Activated CD8-positive, alpha-beta memory T cell treated with anti-CD3 and anti-CD28 coated beads, Interleukin-2, amount 50 U/mL, for 48 hours (primary cell): ENCODE measurements at regions not wholly inside any gene's neighbourhood (a gene's known extent, or its start where the extent isn't known, plus 50 kb on each side); places are given as distances from the start of the nearest gene placed in this dataset.
"Not testable (repeated sequence)": the region's sequence is repeated elsewhere in the genome, so short reads cannot be mapped to it uniquely, and the experiment has no call there.

Experiments used
- DNase-seq: peaks from one replicate; pipeline ENCODE4 v3.0.0-alpha.2; 2020

GRCh38 chr4:81375745-81376144 is 96.0 kb downstream of the RASGEF1B start:
- no peak for DNase-seq

DNA sequence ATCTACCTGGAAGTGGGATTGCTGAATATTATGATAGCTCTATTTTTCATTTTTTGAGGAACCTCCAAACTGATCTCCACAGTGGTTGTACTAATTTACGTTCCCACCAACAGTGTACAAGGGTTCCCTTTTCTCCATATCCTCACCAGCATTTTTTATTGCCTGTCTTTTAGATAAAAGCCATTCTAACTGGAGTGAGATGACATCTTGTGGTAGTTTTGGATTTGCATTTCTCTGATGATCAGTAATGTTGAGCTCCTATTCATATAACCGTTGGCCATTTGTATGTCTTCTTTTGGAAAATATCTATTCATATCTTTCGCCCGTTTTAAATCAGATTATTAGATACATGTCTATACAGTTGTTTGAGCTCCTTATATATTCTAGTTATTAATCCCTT is 101.8 kb downstream of the RASGEF1B start:
- no peak for DNase-seq

DNA sequence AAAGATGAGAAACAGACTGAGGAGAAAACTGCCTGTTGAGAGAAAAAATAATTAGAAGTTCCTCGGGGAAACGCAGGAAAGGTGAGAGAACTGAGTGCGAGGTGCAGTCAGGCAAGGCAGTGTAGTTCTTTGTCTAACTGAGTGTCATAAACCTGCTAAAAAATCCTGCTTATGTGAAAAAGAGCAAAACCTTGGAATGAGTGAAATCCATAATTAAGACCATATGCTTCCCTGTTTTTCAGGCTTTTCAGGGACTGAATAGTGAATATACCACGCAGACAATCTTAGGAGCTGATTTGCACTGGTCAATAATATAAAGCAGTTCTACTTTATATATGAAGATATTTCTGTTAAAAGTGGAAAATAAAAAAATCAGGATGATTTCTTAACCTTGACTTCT is 104.9 kb downstream of the RASGEF1B start:
- no peak for DNase-seq

DNA sequence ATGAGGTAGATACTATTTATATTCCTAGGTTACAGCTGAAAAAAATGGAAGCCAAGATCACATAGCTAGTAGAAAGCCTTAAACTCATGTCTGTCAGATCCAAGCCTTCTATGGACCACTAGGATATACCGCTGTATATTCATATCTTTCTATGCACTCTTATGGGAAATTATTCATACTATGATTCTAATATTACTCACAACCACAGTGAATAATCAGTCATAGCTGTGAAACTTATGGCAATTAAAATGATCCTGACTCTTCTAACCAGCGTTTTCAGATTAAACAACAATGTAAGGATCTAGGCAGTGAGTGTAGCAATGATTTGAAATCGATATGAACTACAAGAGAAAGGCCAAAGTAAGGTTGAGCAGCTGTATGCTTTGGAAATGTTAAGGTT is 111.0 kb downstream of the RASGEF1B start:
- DNase-seq: no peak

DNA sequence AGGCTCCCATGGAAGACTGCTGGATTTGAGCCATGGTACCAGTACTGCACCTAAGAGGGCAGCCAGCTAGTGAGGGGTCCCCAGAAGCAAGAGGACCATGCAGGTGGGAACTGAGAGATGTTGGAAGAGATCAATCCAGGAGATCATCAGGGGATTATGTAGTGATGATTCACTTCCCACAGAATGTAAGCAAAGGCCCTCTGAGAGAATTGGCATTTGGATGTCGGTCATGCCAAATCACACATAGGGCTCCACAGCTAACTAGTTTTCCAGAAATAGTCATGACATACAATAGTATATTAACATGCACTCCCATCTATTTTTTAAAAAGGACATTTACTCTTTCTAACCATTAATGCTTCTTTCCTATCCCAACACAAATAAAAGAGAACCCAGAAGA is 112.5 kb downstream of the RASGEF1B start:
- DNase-seq: no peak

- DNase-seq: no peak
These were observed 113.6 kb downstream of the RASGEF1B start for GRCh38 chr4:81358154-81358553.

DNA sequence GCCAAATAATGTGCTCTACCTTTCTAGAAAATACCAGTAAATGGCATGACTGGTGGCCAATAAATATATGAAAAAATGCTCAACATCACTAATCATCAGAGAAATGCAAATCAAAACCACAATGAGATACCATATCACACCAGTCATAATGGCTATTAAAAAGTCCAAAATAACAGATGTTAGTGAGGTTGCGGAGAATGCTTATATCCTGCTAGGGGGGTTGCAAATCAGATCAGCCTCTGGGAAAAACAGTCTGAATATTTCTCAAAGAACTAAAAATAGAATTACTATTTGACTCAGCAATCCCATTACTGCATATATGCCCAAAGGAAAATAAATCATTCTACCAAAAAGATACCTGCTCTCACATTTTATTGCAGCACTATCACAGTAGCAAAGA is 115.1 kb downstream of the RASGEF1B start:
- no peak for DNase-seq

DNA sequence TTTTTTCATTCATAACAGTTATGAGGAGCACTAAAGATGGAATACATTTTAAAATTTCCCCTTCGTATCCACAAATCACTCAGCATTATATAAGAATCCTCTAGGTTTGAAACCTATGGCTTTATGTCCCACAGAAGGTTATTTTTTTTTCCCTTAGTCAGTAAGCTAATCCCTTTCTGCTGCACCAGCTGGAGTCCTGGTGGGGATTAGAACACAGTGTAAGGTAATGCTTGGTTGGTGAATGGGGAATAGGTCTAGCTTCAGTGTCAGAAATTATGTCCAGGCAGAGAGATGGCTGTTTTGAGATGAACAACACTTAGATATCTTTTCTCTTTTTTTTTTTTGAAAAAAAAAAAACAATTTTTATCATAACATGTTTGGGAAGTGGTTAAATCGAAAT is 116.6 kb downstream of the RASGEF1B start:
- no peak for DNase-seq

DNA sequence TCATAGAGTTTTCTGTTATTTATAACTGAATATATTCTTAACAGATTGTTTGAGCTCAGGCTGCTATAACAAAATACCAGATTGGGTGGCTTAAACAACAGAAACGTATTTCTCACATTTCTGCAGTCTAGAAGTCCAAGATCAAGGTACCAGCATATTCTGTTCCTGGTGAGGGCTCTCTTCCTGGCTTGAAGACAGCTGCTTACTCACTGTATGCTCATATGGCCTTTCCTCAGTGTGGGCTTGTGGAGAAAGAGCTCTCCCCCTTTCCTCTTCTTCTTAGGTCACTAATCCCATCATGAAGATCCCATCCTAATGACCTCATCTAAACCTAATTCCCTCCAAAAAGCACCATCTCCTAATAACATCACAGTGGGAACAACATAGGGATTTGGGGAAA is 117.8 kb downstream of the RASGEF1B start:
- DNase-seq: no peak

DNA sequence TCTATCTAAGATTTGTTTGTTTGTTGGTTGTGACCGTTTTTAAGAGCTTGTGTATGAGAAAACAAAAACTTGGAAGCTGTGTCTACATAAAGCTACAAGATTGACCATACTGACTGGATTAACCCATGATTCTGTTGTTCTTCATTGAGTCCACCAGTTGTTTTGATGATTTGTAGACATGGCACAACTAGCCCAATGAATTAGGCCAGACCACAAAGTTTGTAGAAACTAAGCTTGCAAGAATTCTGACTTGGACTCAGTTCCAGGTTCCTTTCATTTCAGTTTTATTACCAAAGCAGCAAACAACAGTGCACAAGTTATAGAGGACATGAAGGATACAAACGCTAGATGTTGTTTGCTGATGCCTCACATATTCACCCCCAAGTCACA is 119.3 kb downstream of the RASGEF1B start:
- DNase-seq: no peak

DNA sequence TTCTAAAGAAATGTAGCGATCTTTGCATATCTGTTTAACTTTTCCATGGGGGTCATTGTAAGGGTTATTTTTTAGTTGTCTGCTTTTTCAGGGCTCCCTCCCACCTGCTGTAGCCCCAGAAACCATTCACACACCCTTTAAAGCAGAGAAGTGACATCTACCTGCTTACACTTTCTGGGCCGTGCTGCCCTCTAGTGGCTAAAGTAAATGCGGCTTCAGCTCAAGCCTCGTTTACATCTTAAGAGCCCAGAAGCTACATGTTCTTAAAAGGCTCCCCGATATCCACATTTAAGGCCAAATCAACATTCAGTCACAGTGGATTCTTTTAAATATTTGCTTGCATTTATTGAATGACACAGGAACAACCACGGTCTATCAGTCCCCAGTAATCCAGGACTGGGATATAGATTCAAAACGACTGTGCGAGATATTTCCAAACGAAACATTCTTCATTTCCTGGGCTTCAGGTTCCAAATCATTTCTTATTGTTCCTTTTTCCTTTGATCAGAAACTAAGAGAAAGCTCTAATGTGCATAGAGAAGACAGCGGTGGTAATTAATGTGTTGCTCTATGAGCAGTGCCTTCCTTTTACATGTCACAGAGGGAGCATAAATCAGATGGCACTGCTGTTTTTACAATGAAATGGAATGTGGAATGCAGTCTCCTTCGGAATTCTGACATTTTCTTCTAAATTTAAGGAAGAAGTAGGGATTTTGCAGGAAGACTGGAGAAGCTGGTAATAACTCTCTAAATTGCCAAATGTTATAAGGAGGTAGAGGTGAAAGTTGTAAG is 119.9 kb downstream of the RASGEF1B start:
- peak; percentile 80 for DNase-seq

- DNase-seq: no peak
These were observed 121.7 kb downstream of the RASGEF1B start for GRCh38 chr4:81350040-81350439.

GRCh38 chr4:81348778-81349094 is 123.0 kb downstream of the RASGEF1B start:
- no peak for DNase-seq

GRCh38 chr4:81348086-81348777 is 123.5 kb downstream of the RASGEF1B start:
- no peak for DNase-seq

DNA sequence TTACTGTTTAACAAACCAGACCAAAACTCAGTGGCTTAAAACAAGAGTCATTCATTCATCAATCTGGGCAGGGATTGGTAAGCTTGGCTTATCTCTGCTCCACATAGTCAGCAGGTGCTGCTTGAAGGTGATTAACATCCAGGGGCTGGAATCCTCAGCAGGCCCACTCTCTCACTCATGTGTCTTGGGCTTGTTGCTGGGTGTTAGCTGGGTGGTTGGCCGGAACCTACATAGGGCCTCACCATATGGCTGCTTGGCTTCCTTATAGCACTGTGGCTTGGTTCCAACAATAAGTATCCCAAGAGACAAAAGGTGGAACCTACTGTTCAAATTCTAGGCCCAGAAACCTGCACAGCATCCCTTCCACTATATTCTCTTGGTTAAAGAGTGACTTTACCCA is 125.0 kb downstream of the RASGEF1B start:
- DNase-seq: no peak

- DNase-seq: no peak
These were observed 128.2 kb downstream of the RASGEF1B start for GRCh38 chr4:81343536-81343935.

- DNase-seq: no peak
These were observed 128.0 kb upstream of the PRKG2 start for GRCh38 chr4:81343046-81343445.

DNA sequence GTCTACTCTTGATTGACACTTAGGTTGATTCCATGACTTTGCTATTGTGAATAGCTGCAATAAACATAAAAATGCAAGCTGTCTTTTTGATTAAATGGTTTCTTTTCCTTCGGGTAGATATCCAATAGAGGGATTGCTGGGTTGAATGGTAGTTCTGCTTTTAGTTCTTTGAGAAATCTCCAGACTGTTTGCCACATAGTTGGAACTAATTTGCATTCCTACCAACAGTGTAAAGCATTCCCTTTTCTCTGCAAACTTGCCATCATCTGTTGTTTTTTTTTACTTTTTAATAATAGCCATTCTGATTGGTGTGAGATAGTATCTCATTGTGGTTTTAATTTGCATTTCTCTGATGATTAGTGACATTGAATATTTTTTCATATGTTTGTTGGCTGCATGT is 122.2 kb upstream of the PRKG2 start:
- DNase-seq: no peak

GRCh38 chr4:81335122-81335912 is 120.3 kb upstream of the PRKG2 start:
- no peak for DNase-seq

DNA sequence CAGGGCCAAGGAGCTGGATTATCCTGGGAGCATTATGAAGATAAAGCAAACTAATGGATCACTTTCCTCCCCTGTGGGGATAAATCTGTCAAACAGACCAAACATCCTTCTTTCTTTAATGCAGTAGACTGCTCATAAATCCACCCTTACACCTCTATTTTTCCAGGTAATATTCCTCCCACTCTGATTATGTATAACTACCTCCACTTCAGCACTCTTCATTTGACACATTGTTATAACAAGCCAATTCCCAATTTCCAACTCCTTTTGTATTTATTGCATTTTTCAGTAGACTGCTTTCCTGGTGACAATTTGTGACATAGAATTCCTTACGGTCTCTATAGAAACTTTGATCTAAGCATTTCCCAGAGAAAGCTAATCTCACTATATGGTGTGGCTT is 115.0 kb upstream of the PRKG2 start:
- DNase-seq: no peak

DNA sequence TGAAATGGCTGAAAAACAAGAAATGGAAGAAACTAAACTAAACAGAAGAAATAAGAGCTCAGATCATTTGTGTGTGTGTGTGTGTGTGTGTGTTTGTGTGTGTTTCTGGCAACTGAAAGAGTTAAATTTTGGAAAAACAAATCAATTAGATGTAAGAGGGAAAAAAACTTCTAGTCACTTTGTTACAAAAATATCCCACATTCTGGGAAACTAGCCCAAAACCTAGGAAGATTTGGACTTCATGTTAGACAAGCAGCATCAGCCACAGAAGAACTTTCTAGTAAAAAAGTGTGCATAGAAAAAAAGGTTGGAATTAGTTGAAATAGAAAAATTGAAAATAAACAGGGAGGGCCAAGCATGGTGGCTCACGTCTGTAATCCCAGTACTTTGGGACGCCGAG is 111.6 kb upstream of the PRKG2 start:
- DNase-seq: no peak

DNA sequence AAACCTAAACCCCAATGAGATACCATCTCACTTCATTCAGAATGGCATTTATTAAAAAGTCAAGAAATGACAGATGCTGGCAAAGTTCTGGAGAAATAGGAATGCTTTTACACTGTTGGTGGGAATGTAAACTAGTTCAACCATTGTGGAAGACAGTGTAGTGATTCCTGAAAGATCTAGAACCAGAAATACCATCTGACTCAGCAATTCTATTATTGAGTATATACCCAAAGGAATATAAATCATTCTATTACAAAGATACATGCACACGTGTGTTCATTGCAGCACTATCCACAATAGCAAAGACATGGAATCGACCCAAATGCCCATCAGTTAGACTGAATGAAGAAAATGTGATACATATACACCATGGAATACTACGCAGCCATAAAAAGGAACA is 109.6 kb upstream of the PRKG2 start:
- not testable (repeated sequence) for DNase-seq

DNA sequence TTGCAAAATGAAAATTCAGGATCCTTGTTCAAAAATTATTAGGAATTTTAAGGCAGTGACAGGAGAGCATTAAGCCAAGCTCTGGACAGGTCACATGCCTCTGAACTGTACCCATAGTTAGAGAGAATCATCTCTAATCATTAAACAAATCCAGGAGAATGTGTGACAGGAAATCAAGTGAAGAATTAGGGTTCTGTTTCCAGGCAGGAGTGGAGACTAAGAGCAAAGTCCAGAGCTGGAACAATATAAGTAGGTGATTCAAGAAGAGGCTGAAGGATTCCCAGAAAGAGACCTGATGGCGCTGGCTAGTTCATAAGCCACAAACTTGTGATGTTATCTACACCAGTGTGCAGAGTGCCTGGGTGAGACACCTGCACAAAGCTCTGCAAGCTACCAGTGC is 104.6 kb upstream of the PRKG2 start:
- no peak for DNase-seq

DNA sequence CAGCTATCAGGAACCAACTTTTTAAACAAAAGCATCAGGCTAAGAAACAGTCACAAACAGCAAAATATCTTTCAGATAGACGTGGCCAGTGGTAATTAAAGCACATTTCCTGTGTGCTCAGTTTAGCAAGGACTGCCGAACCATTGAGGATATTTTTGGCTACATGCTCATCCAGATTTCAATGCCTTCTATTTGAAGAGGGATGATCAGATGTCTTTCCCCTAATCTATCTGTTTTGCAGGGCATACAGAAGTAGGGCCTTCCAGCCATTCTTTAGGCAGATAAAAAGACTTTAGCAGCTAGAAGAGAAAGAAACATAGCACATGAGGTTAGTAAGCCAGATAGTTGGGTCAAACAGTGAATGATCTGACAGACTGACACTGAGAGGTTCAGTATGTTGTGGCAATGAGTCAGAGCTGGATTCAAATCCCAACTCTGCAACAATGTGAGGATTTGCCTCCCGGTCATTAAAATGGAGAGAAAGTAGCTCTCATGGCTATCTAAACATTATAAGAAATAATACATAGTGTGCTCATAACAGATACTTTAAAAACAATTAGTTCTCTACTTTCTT is 100.0 kb upstream of the PRKG2 start:
- no peak for DNase-seq
